ENCODE measurements at regions not wholly inside any gene's neighbourhood (a gene's known extent, or its start where the extent isn't known, plus 50 kb on each side); places are given as distances from the start of the nearest gene placed in this dataset.

DNA sequence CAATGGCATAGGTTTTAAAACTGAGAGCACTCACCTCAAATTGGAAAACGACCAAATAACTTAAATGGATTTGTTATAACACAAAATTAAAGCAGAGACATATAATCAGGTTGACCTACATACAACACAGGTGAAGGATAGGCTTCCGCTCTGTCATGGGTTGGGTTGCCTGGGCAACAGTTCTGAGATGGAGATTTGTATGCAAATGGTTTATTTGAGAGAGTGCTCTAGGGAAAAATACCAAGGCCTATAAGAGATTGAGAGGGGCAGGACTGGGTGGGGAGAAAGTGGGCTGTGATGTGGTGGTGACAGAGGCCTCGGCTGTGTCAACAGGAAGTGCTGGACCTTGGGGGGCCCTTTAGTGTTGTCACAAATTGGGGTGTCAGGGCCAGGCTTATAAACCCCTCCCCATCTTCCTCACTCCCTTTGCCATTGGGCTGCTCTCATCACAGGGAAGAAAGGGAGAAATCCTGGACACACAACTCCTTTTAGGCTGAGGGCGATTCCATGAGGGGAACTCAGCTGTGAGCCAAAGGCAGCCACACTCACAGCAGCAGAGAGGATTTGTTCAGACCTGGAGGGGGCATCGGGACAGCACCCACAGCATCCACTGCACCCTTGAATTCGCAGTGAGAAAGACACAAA lies 105.4 kb upstream of the LYZL1 start:
- DNase-seq: no peak

DNA sequence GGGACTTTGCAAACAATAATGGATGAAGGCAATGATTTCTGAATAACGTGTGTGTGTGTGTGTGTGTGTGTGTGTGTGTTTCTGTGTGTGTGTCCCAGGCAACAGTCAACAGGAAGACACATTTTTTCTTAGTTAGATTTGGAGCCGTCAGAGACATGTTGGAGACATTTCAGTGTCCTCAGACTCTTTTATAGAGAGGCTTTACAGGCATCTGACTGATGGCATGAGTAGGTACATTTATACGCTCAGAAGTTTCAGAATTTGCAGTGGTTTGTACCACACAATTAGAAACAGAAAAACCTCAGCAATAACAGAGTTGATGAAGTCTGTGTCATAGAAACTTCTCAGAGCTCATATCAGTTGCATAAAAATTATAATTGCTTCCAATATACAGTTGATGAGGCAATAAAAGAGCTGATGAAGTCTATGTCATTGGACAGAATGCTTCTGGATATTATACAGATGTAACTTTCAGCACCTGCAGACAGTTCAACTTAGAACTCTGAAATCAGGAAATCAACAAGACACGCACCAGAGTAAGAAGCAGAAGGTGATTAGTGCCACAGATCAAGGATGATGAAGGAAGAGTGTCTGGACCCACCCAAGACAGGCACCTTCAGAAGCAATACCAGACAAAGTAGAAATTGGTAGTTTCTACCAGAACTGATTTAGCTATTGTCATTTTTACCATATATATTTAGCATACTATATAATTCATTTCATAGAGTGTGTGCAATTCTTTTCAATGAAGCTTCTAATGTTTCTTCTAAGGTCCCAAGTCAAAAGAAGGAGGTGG lies 104.5 kb upstream of the LYZL1 start:
- no peak for DNase-seq

DNA sequence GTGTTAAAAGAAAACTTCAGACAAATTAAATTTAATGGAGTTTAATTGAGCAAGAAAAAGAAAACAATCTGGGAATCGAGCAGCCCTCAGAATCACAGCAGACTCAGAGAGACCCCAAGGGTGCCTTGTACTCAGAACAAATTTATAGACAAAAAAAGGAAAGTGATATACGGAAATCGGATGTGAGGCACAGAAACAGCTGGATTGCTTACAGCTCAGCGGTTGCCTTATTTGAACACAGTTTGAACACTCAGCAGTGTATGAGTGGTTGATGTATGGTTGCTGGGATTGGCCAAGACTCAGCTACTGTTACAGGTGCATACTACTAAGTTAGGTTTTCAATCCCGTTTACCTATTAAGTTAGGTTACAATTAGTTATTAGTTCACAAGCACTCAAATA lies 103.8 kb upstream of the LYZL1 start:
- no peak for DNase-seq

DNA sequence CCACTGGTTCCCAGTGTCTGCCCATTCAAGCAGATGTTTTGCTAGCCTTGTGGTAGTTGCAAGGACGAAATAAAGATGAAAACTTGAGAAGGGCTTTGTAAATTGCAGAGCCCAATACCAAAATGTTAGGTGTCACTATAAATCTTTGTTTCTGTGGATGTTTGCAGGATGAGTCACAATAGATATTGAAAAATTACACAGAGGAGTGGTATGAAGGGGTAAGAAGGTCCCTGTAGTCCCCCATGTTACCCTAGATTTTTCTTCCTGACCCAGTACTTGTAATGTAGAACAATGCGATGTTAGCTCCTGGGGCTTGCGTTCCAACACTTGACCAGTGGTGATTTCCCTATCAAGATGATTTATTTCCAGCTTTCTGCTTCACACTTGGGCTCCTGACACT lies 102.6 kb upstream of the LYZL1 start:
- DNase-seq: peak; percentile 69

DNA sequence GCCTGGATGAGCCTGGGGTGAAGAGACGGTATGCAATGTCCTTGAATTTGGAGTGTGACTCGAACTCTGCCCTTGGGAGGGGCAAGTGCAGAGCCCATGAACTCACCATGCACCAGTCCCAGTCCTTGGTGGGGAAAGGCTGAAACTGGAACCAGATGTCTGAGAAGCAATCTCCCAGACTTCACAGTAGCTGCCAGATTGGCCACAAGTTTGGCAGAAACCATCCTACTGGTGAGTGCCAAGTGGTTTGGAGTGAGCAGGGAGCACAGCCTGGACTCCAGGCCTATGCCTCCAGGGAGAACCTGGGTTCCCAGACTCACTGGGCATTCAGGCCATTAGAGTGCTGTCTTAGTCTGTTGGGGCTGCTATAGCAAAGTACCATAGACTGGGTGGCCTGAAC lies 99.6 kb upstream of the LYZL1 start:
- DNase-seq: peak; percentile 32

DNA sequence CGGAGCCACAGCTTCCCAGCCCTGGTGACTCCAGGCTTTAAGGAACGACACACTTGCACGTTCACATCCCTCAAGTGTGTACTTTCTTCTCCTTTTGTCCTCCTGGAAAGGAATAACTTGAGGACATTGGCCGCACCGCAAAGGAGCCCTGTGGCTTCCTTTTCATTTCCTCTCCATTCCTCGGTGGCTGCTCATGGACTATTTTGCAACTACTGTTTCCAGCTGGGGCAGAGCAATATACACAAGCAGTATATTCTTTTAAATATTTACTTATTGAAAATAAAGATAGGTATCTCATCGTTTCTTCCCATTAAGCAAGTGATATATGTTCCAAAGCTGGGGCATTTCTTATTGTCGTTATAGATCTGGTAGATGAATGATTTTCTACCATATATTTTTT lies 97.2 kb upstream of the LYZL1 start:
- DNase-seq: no peak

DNA sequence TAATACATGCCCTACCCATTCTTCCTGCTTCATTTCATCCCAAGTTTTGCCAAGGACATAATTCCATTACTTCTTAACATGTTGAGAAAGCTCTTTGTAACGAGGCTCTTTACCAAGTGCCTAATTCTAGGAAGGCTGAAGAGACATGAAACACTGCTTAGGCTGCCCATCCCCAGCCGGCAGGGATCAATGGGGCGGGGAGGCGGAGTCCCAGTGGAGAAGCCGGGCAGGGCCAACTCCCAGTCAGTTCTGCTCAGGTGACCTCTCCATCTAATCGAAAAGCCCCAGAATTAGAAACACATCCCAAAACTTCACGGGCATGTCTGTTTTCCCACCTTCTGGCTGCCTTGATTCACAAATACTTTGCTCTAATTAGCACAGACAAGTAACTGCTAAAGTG lies 89.5 kb upstream of the LYZL1 start:
- no peak for DNase-seq

DNA sequence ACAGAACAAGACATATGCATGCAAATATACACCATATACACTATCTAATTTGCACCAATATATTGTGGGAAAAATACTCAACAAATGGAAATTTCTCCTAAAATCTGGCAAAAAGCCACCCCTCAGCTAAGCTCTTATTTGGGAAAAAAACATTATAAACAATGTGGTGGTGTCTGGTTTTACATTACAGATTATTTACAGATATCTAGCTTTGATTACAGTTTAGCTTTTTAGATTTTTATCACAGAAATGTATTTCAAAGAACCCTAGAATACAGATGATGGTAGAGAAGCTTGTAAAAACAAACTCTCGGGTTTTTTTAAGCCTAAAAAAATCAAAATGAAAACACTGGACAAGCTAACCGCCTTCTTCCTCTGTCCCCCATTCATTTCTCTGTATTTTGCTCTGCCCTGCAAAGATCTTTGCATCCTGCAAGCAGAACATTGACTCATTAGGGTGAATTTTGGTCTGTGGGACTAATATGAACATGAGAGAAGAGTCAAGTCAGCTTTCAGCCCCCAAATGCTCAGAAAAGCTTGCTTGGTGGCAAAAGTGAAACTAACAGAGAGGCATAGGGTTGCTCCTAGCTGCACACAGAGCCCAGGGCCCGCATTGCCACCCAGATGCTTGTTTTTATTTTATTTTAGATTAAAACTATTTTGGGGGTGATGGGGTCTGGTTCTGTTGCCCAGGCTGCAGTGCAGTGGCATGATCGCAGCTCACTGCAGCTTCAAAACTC lies 88.8 kb upstream of the LYZL1 start:
- DNase-seq: no peak

DNA sequence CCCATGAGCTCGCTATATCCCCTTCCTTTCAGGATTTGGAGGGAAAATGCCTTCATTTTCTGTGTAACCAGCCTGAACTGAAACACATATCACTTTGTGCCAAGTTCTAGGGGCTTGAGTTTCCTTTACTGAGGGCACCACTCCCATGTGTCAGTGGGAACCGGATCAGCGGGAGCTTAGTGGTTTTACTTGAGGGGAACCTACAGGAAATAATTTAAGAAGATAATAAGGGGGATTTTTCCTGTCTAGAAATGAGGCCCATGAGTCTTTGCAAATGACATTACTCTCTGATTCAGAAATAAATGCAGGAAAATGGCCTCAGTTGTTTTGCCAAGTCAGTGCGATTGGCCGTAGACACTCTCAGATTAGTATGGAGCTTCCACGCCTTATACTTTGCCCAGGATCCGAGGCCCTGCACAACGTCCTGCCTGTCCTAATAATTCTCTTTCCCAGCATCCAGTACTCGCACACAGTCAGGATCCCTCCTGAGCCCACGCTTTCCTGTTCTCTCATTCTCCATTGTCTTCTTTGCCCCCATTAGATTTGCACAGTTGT lies 86.4 kb upstream of the LYZL1 start:
- DNase-seq: no peak

DNA sequence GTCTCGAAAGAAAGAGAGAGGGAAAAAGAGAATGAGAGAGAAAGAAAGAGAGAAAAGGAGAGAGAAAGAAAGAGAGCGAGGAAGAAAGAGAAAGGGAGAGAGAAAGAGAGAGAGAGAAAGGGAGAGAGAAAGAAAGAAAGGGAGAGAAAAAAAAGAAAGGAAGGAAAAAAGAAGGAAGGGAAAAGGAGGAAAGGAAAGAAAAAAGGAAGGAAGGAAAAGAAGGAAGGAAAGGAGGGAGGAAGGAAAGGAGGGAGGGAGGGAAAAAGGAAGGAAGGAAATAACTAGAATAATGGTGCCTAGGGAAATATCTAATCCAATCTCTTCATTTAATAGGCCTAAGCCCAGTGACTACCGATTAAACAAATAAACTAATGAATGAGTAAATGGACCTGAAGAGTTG lies 85.4 kb upstream of the LYZL1 start:
- no peak for DNase-seq

DNA sequence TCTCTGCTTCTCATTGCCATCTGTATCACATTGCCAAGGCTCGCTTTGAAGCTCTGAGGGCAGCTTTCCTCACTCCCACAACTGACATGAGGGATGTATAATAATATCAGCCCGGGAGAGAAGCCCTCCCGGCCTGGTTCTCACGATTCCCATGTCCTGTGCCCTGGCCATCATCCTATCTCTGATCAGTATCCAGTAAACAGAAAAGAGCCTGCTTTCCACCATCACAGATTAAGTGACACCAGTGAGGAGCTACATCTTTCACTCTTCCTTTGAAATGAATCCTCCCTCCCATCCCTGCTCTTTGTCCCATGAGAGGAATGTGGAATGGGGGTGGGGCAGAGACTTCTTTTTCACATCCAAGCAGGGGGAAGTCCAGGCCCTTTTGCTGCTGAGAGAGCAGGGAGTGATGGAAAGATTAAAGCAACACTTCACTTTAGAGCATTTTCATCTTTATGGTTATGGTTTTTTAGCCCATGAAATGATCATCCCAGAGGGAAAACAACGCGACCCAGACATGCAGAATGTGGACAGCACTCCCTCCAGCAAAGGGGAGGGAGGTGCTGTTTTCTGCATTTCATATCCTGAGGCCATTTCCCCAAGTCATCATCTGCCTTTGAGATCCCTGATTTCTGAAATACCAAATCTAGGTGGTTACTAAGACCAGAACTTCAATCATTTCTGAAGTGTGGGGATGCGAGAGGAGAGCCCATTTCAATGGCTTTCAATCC lies 84.6 kb upstream of the LYZL1 start:
- no peak for DNase-seq

DNA sequence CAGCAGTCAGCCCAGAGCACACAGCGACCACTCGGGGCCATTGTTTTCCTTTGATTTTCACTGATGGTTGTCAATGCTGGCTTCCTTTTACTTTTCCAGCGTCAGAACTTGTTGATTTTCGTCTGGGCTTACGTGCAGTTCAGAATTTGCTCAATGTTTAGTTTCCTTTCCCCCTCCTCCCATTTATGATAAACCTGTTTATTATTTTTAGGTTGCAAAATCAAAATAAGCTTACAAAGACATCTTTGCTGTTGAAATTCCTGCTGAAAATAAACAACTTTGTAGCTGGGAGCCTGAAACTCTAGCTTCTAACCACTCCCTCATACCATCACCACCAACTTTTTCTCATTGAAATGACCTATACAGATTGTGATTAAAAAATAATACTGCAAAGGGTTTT lies 83.1 kb upstream of the LYZL1 start:
- DNase-seq: no peak

DNA sequence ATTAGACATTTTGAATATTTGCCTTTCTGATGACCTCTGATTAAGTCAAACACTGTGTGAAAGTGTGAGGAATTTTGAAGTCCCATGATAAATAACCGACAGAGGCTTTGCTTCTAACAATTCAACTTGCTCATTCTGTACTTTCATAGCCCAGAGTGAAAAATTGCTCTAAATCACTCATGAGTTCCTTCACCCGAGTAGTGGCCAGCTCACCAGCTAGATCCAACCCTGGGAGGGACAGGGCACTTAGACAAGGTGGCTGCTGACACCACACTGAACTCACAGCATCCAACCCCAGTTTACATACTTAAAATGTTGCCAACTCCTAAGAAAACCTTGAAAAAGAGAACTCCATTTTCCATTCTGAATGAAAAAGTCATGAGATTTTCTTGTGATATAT lies 80.0 kb upstream of the LYZL1 start:
- DNase-seq: no peak

DNA sequence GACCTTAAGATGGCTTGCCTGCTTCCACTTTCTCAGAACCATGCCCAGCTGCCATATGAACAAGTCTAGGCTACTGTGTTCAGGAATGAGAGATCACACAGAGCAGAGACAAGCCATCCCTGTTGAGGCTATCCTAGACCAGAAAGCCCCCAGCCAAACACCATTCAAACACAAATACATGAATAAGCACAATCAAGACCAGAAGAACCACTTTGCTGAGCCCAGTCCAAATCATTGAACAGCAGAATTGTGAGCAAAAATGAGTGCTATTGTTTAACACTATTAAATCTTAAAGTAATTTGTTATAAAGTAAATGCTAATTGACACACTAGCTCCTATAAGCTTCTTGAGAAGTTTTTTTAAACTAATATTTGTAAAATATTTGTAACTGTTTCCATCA lies 79.0 kb upstream of the LYZL1 start:
- no peak for DNase-seq

DNA sequence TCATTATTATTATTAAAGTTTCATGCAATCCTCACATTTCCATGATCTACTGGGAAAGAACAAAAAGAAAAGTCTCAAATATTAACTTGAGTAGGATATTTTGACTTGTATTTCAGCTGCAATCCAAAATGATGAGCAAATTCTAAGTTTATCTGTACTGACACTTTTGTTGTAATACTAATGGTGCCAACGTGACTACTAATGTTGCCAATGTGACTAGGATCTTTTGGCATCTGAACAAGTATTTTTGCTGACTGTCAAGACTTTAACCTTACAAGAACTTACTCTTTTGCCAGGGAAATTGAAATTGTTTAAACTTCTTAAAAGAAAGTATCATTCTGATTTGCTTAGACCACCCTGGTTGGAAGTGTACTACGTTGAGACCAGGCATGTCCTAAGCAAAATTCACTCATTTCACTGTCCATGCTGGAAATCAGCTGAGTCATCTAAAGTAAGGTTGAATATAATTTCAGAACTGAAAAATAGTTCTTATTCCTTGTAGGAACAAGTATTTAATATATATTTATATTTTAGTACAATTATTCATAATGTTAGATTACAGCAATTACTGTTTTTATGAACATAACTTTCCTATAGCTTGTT lies 78.5 kb upstream of the LYZL1 start:
- DNase-seq: peak; percentile 36

DNA sequence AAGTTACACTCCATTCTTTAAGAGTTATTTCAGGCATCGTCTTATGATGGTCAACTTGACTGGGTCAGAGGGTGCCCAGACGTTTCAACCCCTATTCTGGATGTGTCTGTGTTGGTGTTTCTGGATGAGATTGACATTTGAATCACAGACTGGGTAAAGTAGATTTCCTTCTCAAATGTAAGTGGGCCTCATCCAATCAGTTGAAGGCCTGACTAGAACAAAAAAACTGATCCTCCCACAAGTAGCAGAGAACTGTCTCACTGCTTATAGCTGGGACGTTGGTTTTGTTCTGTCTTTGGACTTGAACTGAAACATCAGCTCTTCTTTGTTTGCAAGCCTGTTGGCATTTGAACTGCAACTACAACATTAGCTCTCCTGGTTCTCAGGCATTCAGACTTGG lies 76.3 kb upstream of the LYZL1 start:
- no peak for DNase-seq

DNA sequence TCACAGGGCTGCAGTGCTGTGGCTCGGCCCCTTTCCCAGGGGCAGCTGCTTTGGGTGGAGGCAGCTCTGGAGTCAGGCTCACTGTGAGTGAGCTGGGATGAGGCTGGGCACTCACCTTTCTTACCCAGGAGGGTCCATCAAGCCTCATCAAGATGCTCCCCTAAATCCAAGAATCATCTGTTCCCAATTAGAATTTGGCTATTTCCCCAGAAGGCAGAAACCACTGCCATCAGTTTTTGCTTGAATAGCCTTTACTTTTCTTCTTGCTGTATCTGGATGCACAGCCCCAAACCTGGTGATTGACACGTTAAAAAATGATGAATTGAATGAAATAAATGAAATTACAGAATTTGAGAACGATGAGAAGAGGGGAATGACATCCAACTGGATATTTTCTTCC lies 74.3 kb upstream of the LYZL1 start:
- DNase-seq: no peak

DNA sequence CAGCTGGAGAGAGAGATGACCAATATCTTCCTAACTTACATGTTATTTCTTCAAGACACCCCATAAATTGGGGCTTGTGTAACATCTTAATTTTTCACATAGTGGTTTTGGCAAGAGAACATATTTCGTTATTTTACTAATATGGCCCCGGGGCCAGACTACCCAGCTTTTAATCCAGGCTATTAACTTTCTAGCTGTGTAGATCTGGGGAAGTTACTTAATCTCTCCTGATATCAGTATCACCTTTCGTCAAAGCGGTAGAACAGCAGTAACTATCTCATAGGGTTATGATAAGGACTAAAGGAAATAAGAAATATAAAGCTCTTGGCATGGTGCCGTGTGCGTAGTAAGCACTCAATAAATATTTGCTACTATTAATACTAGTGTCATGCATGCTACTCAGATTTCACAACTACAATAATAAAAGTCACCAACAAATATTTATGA lies 71.6 kb upstream of the LYZL1 start:
- no peak for DNase-seq

DNA sequence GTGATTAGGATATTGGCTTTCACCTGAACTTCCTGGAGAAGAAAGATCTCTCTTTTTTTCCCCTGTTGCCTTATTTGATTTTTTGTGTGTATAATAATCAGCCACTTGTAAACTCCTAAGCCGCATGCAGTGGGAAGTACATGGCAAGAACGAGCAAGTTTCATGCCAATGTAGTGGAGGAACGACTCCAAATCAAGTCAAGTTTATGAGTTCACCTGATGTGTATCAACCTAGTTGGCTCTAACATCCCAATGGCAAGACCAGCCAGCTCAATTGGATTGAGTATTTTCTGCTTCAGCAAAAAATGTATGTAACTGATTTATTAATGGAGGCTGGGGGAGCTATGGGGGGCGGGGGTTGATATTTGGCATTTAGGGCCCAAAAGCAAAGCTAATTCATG lies 65.5 kb upstream of the LYZL1 start:
- DNase-seq: no peak

DNA sequence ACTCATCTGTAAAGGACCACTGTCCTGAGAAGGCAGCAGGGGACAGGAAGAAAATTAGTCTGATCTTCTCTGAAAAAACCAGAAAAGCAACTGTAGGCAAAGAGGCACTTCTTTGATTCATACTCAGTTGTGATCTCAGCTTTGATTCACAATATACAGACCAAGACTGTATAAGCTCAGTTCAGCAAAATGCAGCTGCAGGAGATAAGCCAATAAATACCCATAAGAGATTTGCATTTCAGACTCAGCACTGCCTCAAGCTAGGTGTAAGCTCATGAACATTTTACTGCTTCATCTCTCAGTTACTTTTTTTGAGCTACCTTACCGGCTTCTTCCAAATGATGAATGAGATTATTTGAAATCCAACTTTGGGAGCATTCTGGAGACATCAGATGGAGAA lies 64.2 kb upstream of the LYZL1 start:
- no peak for DNase-seq

DNA sequence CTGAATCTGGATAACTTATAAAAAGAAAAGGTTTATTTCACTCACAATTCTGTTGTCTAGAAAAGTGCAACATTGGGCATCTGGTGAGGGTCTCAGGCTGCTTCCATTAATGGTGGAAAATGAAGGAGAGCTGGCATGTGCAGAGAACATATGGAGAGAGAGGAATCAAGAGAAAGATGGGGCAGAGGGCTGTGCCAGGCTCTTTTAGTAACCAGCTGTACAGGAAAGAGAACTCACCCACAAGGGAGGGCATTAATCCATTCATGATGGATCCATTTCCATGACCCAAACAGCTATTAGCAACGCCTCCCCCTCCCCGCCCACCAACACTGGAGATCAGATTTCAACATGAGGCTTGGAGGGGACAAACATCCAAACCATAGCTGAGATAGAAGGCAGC lies 61.7 kb upstream of the LYZL1 start:
- no peak for DNase-seq

DNA sequence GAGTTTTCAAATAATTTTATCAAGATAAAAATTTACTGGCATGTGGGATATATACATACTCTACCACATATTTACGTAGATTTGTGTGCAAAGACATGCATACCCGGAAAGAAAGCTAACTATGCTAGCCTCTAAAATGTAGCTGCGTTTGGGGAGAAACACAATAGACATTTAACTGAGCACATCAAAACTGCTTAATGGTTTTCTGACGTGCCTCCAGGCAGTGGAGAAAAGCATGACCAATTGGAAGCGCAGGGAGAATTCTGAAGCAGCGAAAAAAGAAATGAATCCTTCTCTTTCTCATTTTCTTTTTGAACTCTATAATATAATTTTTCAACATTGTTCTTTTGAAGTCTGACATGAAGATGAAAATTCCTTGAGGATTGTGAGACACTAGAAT lies 60.3 kb upstream of the LYZL1 start:
- DNase-seq: no peak

DNA sequence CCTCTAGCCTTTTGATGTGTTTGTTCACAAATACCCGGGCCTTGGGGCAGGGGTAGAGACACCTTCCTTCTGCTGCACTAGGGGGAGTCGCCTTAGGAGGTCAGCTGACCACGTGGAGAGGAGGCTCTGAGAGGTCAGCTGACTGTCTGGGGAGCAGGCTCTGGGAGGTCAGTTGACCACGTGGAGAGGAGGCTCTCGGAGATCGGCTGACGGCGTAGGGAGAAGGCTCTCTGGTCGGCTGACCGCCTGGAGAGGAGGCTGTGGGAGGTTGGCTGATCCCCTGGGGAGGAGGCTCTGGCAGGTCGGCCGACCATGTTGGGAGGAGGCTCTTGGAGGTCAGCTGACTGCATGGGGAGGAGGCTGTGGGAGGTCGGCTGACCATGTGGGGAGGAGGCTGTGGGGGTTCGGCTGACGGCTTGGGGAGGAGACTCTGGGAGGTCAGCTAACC lies 59.6 kb upstream of the LYZL1 start:
- DNase-seq: no peak
